ENCODE measurements at regions not wholly inside any gene's neighbourhood (a gene's known extent, or its start where the extent isn't known, plus 50 kb on each side); places are given as distances from the start of the nearest gene placed in this dataset.
"Not testable (repeated sequence)": the region's sequence is repeated elsewhere in the genome, so short reads cannot be mapped to it uniquely, and the experiment has no call there.

DNA sequence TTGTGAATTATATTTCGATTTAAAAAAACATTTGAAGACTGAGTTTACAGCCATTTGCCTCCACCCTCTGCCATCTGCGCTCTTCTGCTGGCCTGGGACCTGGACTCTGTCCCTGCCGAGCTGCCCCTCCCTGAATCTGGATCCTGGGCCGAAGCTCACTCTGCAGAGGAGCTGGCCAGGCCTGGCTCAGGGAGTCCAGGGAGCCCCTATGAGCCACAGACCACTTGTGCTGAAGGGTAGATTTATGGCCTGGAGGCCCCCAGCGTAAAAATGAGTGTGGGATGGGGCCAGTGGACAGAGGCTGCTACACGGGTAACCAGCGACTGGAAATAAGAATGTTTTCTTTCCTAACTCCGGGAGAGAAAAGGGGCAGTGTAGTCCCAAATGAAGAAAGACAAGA is 129.8 kb downstream of the FGF18 start:
- no peak overlapping the region for H3K27ac ChIP-seq (ENCODE audit: extremely low read length, insufficient read depth, low read length)
- H3K4me2 ChIP-seq (ENCODE audit: low read depth, low read length) = no peak overlapping the region
- BruUV-seq (replicated peaks) = no TSS peak
- no peak overlapping the region for H3K9ac ChIP-seq (ENCODE audit: insufficient read depth, low read depth, low read length)
- H4K20me1 ChIP-seq (ENCODE audit: insufficient read depth, low read length) = no peaks in the 10 kb centered on the region
- H3K4me1 ChIP-seq (ENCODE audit: insufficient read depth, low read length) = no peaks in the 10 kb centered on the region
- ChIA-PET CTCF (ENCODE audit: low intra/inter-chr PET ratio, low total read pairs) (no interaction called here), POLR2A (no interaction called here)
- H3K27me3 ChIP-seq (ENCODE audit: control insufficient read depth in 1 of 2, insufficient read depth in 2 of 2, low read length in 2 of 2) = peaks cover 0 to 16% of the 10 kb centered on the region in 2 experiments; a peak in 2 of 5 replicates
- H3K79me2 ChIP-seq (ENCODE audit: insufficient read depth, low read length) = no peaks in the 10 kb centered on the region
- intact Hi-C loops (cut with micrococcal nuclease; ENCODE audit: unreplicated experiment) (no loop called here), in situ Hi-C loops (cut with HindIII; ENCODE audit: extremely low pct_ligation_motif_present, low pct_unique_long_range_greater_than_20kb) (no loop called here)
- TF ChIP-seq RBM39 (IDR thresholded peaks at IDR 0.05; ENCODE audit: low read depth, low read length, poor library complexity, severe bottlenecking) (no peak), TCF12 (IDR thresholded peaks at IDR 0.05) (no peak), TCF12 (CRISPR knock-in tag; IDR thresholded peaks at IDR 0.05) (no peak), ZNF678 (CRISPR knock-in tag; IDR thresholded peaks at IDR 0.05) (no peak), ADNP (CRISPR knock-in tag; IDR thresholded peaks at IDR 0.05) (no peak), HNF4A (CRISPR knock-in tag; IDR thresholded peaks at IDR 0.05) (peak; percentile 24; the same call in 1 of the 2 replicates), MLX (CRISPR knock-in tag; IDR thresholded peaks at IDR 0.05) (no peak), KMT2B (CRISPR knock-in tag; IDR thresholded peaks at IDR 0.05) (no peak)
- TF ChIP-seq, protein P1, sequence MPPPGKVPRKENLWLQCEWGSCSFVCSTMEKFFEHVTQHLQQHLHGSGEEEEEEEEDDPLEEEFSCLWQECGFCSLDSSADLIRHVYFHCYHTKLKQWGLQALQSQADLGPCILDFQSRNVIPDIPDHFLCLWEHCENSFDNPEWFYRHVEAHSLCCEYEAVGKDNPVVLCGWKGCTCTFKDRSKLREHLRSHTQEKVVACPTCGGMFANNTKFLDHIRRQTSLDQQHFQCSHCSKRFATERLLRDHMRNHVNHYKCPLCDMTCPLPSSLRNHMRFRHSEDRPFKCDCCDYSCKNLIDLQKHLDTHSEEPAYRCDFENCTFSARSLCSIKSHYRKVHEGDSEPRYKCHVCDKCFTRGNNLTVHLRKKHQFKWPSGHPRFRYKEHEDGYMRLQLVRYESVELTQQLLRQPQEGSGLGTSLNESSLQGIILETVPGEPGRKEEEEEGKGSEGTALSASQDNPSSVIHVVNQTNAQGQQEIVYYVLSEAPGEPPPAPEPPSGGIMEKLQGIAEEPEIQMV (CRISPR knock-in tag; IDR thresholded peaks at IDR 0.05; ENCODE audit: low read depth) = no peak
- H3K36me3 ChIP-seq (replicated peaks in 1 of 2; ENCODE audit: control insufficient read depth in 1 of 2, insufficient read depth in 2 of 2, low read length in 2 of 2) = no peaks in the 10 kb centered on the region
- WGBS (ENCODE audit: low lambda C conversion rate) = 6% methylated on average over 6 of the region's 8 CpGs
- H3K9me3 ChIP-seq (ENCODE audit: low read length) = no peaks in the 10 kb centered on the region
- DNase-seq (ENCODE audit: low spot score) (no peak), FAIRE-seq (no peak), ATAC-seq (peak; percentile 64)
- no peak overlapping the region for H2AFZ ChIP-seq (ENCODE audit: low read length)
- no peak overlapping the region for H3K4me3 ChIP-seq (replicated peaks in 1 of 3; ENCODE audit: insufficient read depth in 1 of 3, low read depth in 2 of 3, low read length in 3 of 3)

DNA sequence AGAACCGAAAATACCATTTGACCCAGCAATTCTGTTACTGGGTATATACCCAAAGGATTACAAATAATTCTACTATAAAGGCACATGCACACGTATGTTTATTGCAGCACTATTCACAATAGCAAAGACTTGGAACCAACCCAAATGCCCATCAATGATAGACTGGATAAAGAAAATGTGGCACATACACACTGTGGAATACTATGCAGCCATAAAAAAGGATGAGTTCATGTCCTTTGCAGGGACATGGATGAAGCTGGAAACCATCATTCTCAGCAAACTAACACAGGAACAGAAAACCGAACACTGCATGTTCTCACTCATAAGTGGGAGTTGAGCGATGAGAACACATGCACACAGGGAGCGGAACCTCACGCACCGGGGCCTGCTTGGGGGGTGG is 134.4 kb downstream of the FGF18 start:
- H3K9me3 ChIP-seq (ENCODE audit: low read length); H3K36me3 ChIP-seq (replicated peaks in 1 of 2; ENCODE audit: control insufficient read depth in 1 of 2, insufficient read depth in 2 of 2, low read length in 2 of 2); BruUV-seq (replicated peaks); H3K9ac ChIP-seq (ENCODE audit: insufficient read depth, low read depth, low read length); CTCF ChIA-PET (ENCODE audit: low intra/inter-chr PET ratio, low total read pairs); H4K20me1 ChIP-seq (ENCODE audit: insufficient read depth, low read length); H3K27me3 ChIP-seq (ENCODE audit: control insufficient read depth in 1 of 2, insufficient read depth in 2 of 2, low read length in 2 of 2); ATAC-seq; POLR2A ChIA-PET; H3K4me1 ChIP-seq (ENCODE audit: insufficient read depth, low read length); H3K27ac ChIP-seq (ENCODE audit: extremely low read length, insufficient read depth, low read length); FAIRE-seq; H3K4me3 ChIP-seq (replicated peaks in 1 of 3; ENCODE audit: insufficient read depth in 1 of 3, low read depth in 2 of 3, low read length in 3 of 3); H3K4me2 ChIP-seq (ENCODE audit: low read depth, low read length); H3K79me2 ChIP-seq (ENCODE audit: insufficient read depth, low read length); in situ Hi-C loops (cut with HindIII; ENCODE audit: extremely low pct_ligation_motif_present, low pct_unique_long_range_greater_than_20kb); intact Hi-C loops (cut with micrococcal nuclease; ENCODE audit: unreplicated experiment); H2AFZ ChIP-seq (ENCODE audit: low read length); DNase-seq (ENCODE audit: low spot score): not testable (repeated sequence)
- WGBS (ENCODE audit: low lambda C conversion rate) = 43% methylated on average over 7 of the region's 7 CpGs

All from HepG2 (cell line).